NB4 (cell line): ENCODE measurements at regions not wholly inside any gene's neighbourhood (a gene's known extent, or its start where the extent isn't known, plus 50 kb on each side); places are given as distances from the start of the nearest gene placed in this dataset.

Experiments used
- DNase-seq: peaks from one replicate; pipeline ENCODE4 v3.0.0; 2010; ENCODE audit warnings: low read depth
- H3K4me3 ChIP-seq: one replicate; pipeline ENCODE4 v1.5.1; 2011; ENCODE audit warnings: mild to moderate bottlenecking, low read depth, low read length, moderate library complexity
- CTCF ChIP-seq: IDR thresholded peaks from one replicate; pipeline ENCODE4 v1.5.1; 2012; ENCODE audit warnings: low read depth, low read length
- MAX ChIP-seq: IDR thresholded peaks from 2 replicates; pipeline ENCODE4 v1.6.1; 2011; ENCODE audit warnings: low read depth, low read length
- MYC ChIP-seq: IDR thresholded peaks from 2 replicates; pipeline ENCODE4 v1.6.1; 2011; ENCODE audit warnings: low read depth, low read length
- POLR2A ChIP-seq: IDR thresholded peaks from 2 replicates; pipeline ENCODE4 v1.6.1; 2011; ENCODE audit warnings: mild to moderate bottlenecking; ENCODE audit not compliant: insufficient read length; ENCODE audit errors: extremely low read depth

- DNase-seq = no peak
- no peak for TF ChIP-seq MYC
- no peak for TF ChIP-seq MAX
- no peak for TF ChIP-seq POLR2A
- no peak for TF ChIP-seq CTCF
- H3K4me3 ChIP-seq = no peak overlapping the region
These were observed 609.0 kb downstream of the REEP3 start for GRCh38 chr10:64130152-64130551.

- no peak for TF ChIP-seq MAX
- TF ChIP-seq CTCF = no peak
- no peak overlapping the region for H3K4me3 ChIP-seq
- no peak for DNase-seq
These were observed 613.5 kb downstream of the REEP3 start for GRCh38 chr10:64134676-64135075.

GRCh38 chr10:64142395-64142794 lies 621.2 kb downstream of the REEP3 start:
- no peak overlapping the region for H3K4me3 ChIP-seq
- TF ChIP-seq POLR2A (no peak), MYC (no peak), MAX (no peak), CTCF (no peak)
- DNase-seq = no peak

- no peak overlapping the region for H3K4me3 ChIP-seq
- DNase-seq = no peak
- no peak for TF ChIP-seq POLR2A
- TF ChIP-seq MYC = no peak
- TF ChIP-seq CTCF = no peak
- TF ChIP-seq MAX = no peak
These were observed 627.4 kb downstream of the REEP3 start for GRCh38 chr10:64148607-64149006.

- no peak for DNase-seq
- H3K4me3 ChIP-seq = no peak overlapping the region
- TF ChIP-seq MYC = no peak
- TF ChIP-seq MAX = no peak
These were observed 635.0 kb downstream of the REEP3 start for GRCh38 chr10:64156166-64156565.

- DNase-seq = no peak
- H3K4me3 ChIP-seq = no peak overlapping the region
- TF ChIP-seq CTCF (no peak), MAX (no peak), MYC (no peak), POLR2A (no peak)
These were observed 637.4 kb downstream of the REEP3 start for GRCh38 chr10:64158551-64158950.
